A673 (cell line): ENCODE measurements at regions not wholly inside any gene's neighbourhood (a gene's known extent, or its start where the extent isn't known, plus 50 kb on each side); places are given as distances from the start of the nearest gene placed in this dataset.
A peak's percentile ranks its signal among the peaks of the same experiment; 100 is the strongest.

Experiments used
- BruUV-seq: library from RNA; stranded (reverse); fragments of 400-500 nt; replicated peaks from 2 replicates; lab custom pipeline; 2021; lab: Mats Ljungman, UMichigan
- CTCF ChIA-PET: fragments of 300-600 bp; sonication (Branson Sonifier 250); formaldehyde crosslinking; loops from one replicate; lab custom pipeline; 2022; ENCODE audit warnings: antibody characterized with exemption; lab: Charles Lee
- POLR2A ChIA-PET: fragments of 300-600 bp; sonication (Branson Sonifier 250); formaldehyde crosslinking; loops from one replicate; lab custom pipeline; 2022; ENCODE audit warnings: antibody characterized with exemption; ENCODE audit not compliant: low non-redundant PET; lab: Charles Lee
- DNase-seq: peaks from one replicate; pipeline ENCODE4 v3.0.0-alpha.2; 2015; ENCODE audit warnings: low spot score
- H3K27ac ChIP-seq: fragments of 200-600 bp; sonication (generic); 2 replicates; pipeline ENCODE4 v1.5.1; 2016; ENCODE audit warnings: mixed run types, low read depth, mild to moderate bottlenecking, mixed read lengths, antibody characterized with exemption, low read length; ENCODE audit not compliant: poor library complexity, severe bottlenecking
- H3K27me3 ChIP-seq: fragments of 200-600 bp; sonication (generic); replicated peaks from 2 replicates; pipeline ENCODE4 v1.6.1; 2017; ENCODE audit warnings: mixed run types, low read depth, mild to moderate bottlenecking, mixed read lengths, antibody characterized with exemption, low read length; ENCODE audit not compliant: insufficient read depth, poor library complexity
- H3K36me3 ChIP-seq: fragments of 200-600 bp; sonication (generic); 2 replicates; pipeline ENCODE4 v1.6.1; 2016; ENCODE audit warnings: mixed run types, mild to moderate bottlenecking, mixed read lengths, antibody characterized with exemption, low read length; ENCODE audit not compliant: insufficient read depth, poor library complexity, severe bottlenecking
- H3K4me1 ChIP-seq: fragments of 200-600 bp; sonication (generic); 2 replicates; pipeline ENCODE4 v1.6.1; 2017; ENCODE audit warnings: mixed run types, mild to moderate bottlenecking, mixed read lengths, antibody characterized with exemption, low read length; ENCODE audit not compliant: insufficient read depth, poor library complexity, severe bottlenecking
- H3K4me3 ChIP-seq: fragments of 200-600 bp; sonication (generic); 2 replicates; pipeline ENCODE4 v1.5.1; 2016; ENCODE audit warnings: low read depth, mixed run types, mild to moderate bottlenecking, mixed read lengths, low read length; ENCODE audit not compliant: poor library complexity, severe bottlenecking
- H3K9me3 ChIP-seq: fragments of 200-600 bp; sonication (generic); 2 replicates; pipeline ENCODE4 v1.6.1; 2016; ENCODE audit warnings: mixed run types, low read depth, mild to moderate bottlenecking, mixed read lengths, antibody characterized with exemption, low read length; ENCODE audit not compliant: poor library complexity, severe bottlenecking
- CTCF ChIP-seq: fragments of 300-800, 200-600 bp; sonication (generic); conservative IDR thresholded peaks from 2 replicates; pipeline ENCODE4 v1.5.1; 2017; ENCODE audit warnings: low read depth, mild to moderate bottlenecking, antibody characterized with exemption, low read length, moderate library complexity, mixed read lengths
- EZH2 ChIP-seq: fragments of 200-600 bp; sonication (generic); IDR thresholded peaks from 2 replicates; pipeline ENCODE4 v1.6.1; 2017; ENCODE audit warnings: borderline replicate concordance, low read depth, mild to moderate bottlenecking, mixed read lengths, antibody characterized with exemption, low read length; ENCODE audit not compliant: poor library complexity, severe bottlenecking
- intact Hi-C: fragments of 100-400 bp; cut with micrococcal nuclease; formaldehyde crosslinking; loops from one replicate; pipeline ENCODE4 v1.10.0; 2022; ENCODE audit not compliant: unreplicated experiment

- Histone ChIP-seq H3K9me3 (no peaks in the 10 kb centered on the region), H3K27ac (no peak overlapping the region), H3K27me3 (no peaks in the 10 kb centered on the region), H3K4me1 (peaks cover 24% of the 10 kb centered on the region), H3K36me3 (no peaks in the 10 kb centered on the region), H3K4me3 (no peak overlapping the region)
- ChIA-PET CTCF (interaction anchor here (0.9 kb wide), 1 partner anchor 398 kb away, joined by 3 read pairs; the partner anchor contains the start of gene TRIB2), POLR2A (no interaction called here)
- intact Hi-C loops = loop anchor here (10.0 kb wide), 1 partner anchor 483 kb away; no protein-coding TSS in a partner anchor
- DNase-seq = peak; percentile 17
- TF ChIP-seq EZH2 (no peak), CTCF (no peak)
- no TSS peak for BruUV-seq
Observed at GRCh38 chr2:12317814-12318426, 398.8 kb upstream of the TRIB2 start.

GRCh38 chr2:12318427-12319057 lies 398.2 kb upstream of the TRIB2 start:
- no TSS peak for BruUV-seq
- H3K27ac ChIP-seq = no peak overlapping the region
- H3K27me3 ChIP-seq = no peaks in the 10 kb centered on the region
- H3K9me3 ChIP-seq = no peaks in the 10 kb centered on the region
- intact Hi-C loops = loop anchor here (10.0 kb wide), 1 partner anchor 484 kb away; no protein-coding TSS in a partner anchor
- H3K4me1 ChIP-seq = peaks cover 24% of the 10 kb centered on the region
- DNase-seq = peak; percentile 76
- TF ChIP-seq EZH2 = no peak
- TF ChIP-seq CTCF = no peak
- CTCF ChIA-PET = interaction anchor here (0.9 kb wide), 1 partner anchor 398 kb away, joined by 3 read pairs; the partner anchor contains the start of gene TRIB2
- POLR2A ChIA-PET = no interaction called here
- H3K4me3 ChIP-seq = no peak overlapping the region
- H3K36me3 ChIP-seq = no peaks in the 10 kb centered on the region

GRCh38 chr2:12320027-12320734 lies 396.6 kb upstream of the TRIB2 start:
- intact Hi-C loops = no loop called here
- no peak overlapping the region for H3K4me3 ChIP-seq
- H3K27ac ChIP-seq = no peak overlapping the region
- H3K36me3 ChIP-seq = no peaks in the 10 kb centered on the region
- ChIA-PET POLR2A (no interaction called here), CTCF (no interaction called here)
- H3K9me3 ChIP-seq = no peaks in the 10 kb centered on the region
- no TSS peak for BruUV-seq
- no peaks in the 10 kb centered on the region for H3K27me3 ChIP-seq
- DNase-seq = no peak
- TF ChIP-seq CTCF (no peak), EZH2 (no peak)
- H3K4me1 ChIP-seq = peaks cover 13% of the 10 kb centered on the region
